ENCODE measurements at regions not wholly inside any gene's neighbourhood (a gene's known extent, or its start where the extent isn't known, plus 50 kb on each side); places are given as distances from the start of the nearest gene placed in this dataset.
"Not testable (repeated sequence)": the region's sequence is repeated elsewhere in the genome, so short reads cannot be mapped to it uniquely, and the experiment has no call there.

DNA sequence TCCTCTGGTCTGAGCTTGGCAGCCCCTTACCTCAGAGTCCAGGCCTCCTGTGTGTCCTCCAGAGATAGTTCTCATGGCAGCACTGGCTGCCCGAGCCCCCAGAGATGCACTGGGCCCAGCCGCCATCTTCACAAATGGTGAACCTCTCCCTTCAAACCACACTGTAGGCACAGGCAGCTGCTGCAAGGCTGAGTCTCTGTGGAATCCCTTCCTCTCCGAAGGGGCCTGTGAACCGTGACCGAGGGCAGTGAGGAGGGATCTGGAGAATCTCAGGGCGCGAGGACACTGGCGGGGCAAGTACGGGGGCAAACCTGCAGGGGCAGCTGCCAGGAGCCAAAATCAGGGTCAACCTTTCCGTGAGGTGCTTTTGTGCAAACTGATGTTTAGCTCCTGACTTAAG is 69.5 kb upstream of the CFAP46 start:
- TF ChIP-seq, protein P1, sequence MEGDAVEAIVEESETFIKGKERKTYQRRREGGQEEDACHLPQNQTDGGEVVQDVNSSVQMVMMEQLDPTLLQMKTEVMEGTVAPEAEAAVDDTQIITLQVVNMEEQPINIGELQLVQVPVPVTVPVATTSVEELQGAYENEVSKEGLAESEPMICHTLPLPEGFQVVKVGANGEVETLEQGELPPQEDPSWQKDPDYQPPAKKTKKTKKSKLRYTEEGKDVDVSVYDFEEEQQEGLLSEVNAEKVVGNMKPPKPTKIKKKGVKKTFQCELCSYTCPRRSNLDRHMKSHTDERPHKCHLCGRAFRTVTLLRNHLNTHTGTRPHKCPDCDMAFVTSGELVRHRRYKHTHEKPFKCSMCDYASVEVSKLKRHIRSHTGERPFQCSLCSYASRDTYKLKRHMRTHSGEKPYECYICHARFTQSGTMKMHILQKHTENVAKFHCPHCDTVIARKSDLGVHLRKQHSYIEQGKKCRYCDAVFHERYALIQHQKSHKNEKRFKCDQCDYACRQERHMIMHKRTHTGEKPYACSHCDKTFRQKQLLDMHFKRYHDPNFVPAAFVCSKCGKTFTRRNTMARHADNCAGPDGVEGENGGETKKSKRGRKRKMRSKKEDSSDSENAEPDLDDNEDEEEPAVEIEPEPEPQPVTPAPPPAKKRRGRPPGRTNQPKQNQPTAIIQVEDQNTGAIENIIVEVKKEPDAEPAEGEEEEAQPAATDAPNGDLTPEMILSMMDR (conservative IDR thresholded peaks at IDR 0.05): no peak
- Histone ChIP-seq H3K79me2 (ENCODE audit: insufficient read depth, low read length) (no peaks in the 10 kb centered on the region), H3K27ac (ENCODE audit: insufficient read length, low read depth, low read length) (no peak overlapping the region), H4K91ac (ENCODE audit: insufficient read length, low read depth, low read length) (no peak overlapping the region), H3K23ac (ENCODE audit: insufficient read length, low read depth, low read length) (no peak overlapping the region), H2AFZ (ENCODE audit: low read length) (no peak overlapping the region), H2BK12ac (ENCODE audit: insufficient read length, low read depth, low read length) (no peak overlapping the region), H3K4ac (ENCODE audit: low read depth, low read length) (no peak overlapping the region), H3K14ac (ENCODE audit: insufficient read depth, low read length) (no peak overlapping the region), H4K8ac (replicated peaks; ENCODE audit: insufficient read length, low read depth, low read length) (no peak overlapping the region), H3K27me3 (ENCODE audit: insufficient read depth, low read length) (no peaks in the 10 kb centered on the region), H3K18ac (ENCODE audit: insufficient read length, low read depth, low read length) (no peak overlapping the region), H3K79me1 (ENCODE audit: insufficient read depth, low read depth, low read length, poor library complexity, severe bottlenecking) (no peaks in the 10 kb centered on the region), H2BK5ac (ENCODE audit: insufficient read length, low read length) (no peak overlapping the region), H3T11ph (ENCODE audit: low read length) (no peak overlapping the region), H4K20me1 (ENCODE audit: control insufficient read depth, insufficient read depth, insufficient read length) (no peaks in the 10 kb centered on the region), H2BK20ac (ENCODE audit: low read depth, low read length, poor library complexity, severe bottlenecking) (no peak overlapping the region), H3K9ac (ENCODE audit: extremely low read depth, insufficient read length, low read length) (no peak overlapping the region), H2BK120ac (ENCODE audit: low read depth, low read length, poor library complexity, severe bottlenecking) (no peak overlapping the region), H3K56ac (ENCODE audit: insufficient read length, low read depth, low read length) (no peak overlapping the region), H2BK15ac (ENCODE audit: low read depth, low read length) (no peak overlapping the region), H3K4me1 (ENCODE audit: insufficient read depth, low read length) (no peaks in the 10 kb centered on the region), H2AK5ac (ENCODE audit: insufficient read length, low read length) (no peak overlapping the region), H4K5ac (ENCODE audit: insufficient read length, low read depth, low read length) (no peak overlapping the region), H3K9me3 (ENCODE audit: control insufficient read depth, low read depth, low read length) (no peaks in the 10 kb centered on the region), H3K4me2 (ENCODE audit: insufficient read depth, insufficient read length, low read length) (no peak overlapping the region), H3K23me2 (ENCODE audit: insufficient read length, low read depth, low read length, poor library complexity, severe bottlenecking) (no peaks in the 10 kb centered on the region)
- WGBS (ENCODE audit: extremely low coverage, insufficient read length, low lambda C conversion rate): no CpG with 5 or more reads among the region's 10 CpGs
- DNase-seq: no peak
- Mint-ChIP-seq H3K27me3 (ENCODE audit: low read depth) (no peaks in the 10 kb centered on the region), H3K4me1 (no peaks in the 10 kb centered on the region), H3K27ac (no peak overlapping the region), H3K9me3 (no peaks in the 10 kb centered on the region), H3K36me3 (ENCODE audit: insufficient read depth in 1 of 3, low read depth in 3 of 3) (no peaks in the 10 kb centered on the region), H3K4me3 (no peak overlapping the region)

DNA sequence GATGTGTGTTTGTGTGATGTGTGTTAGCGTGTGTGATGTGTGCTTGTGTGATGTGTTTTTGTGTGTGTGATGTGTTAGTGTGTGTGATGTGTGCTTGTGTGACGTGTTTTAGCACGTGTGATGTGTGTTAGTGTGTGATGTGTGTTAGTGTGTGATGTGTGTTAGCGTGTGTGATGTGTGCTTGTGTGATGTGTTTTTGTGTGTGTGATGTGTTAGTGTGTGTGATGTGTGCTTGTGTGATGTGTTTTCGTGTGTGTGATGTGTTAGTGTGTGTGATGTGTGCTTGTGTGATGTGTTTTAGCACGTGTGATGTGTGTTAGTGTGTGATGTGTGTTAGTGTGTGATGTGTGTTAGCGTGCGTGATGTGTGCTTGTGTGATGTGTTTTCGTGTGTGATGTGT is 69.0 kb upstream of the CFAP46 start:
- H3K27me3 Mint-ChIP-seq (ENCODE audit: low read depth); H3K79me1 ChIP-seq (ENCODE audit: insufficient read depth, low read depth, low read length, poor library complexity, severe bottlenecking); H3K18ac ChIP-seq (ENCODE audit: insufficient read length, low read depth, low read length); H3T11ph ChIP-seq (ENCODE audit: low read length); H3K4me1 ChIP-seq (ENCODE audit: insufficient read depth, low read length); H3K79me2 ChIP-seq (ENCODE audit: insufficient read depth, low read length); H3K4ac ChIP-seq (ENCODE audit: low read depth, low read length); H2AK5ac ChIP-seq (ENCODE audit: insufficient read length, low read length); H3K9me3 ChIP-seq (ENCODE audit: control insufficient read depth, low read depth, low read length); H3K9ac ChIP-seq (ENCODE audit: extremely low read depth, insufficient read length, low read length); H3K23me2 ChIP-seq (ENCODE audit: insufficient read length, low read depth, low read length, poor library complexity, severe bottlenecking); H3K27me3 ChIP-seq (ENCODE audit: insufficient read depth, low read length); DNase-seq; H2AFZ ChIP-seq (ENCODE audit: low read length); H2BK5ac ChIP-seq (ENCODE audit: insufficient read length, low read length); H2BK15ac ChIP-seq (ENCODE audit: low read depth, low read length); H3K27ac Mint-ChIP-seq; H3K23ac ChIP-seq (ENCODE audit: insufficient read length, low read depth, low read length); H2BK120ac ChIP-seq (ENCODE audit: low read depth, low read length, poor library complexity, severe bottlenecking); H3K14ac ChIP-seq (ENCODE audit: insufficient read depth, low read length); H3K4me1 Mint-ChIP-seq; H3K56ac ChIP-seq (ENCODE audit: insufficient read length, low read depth, low read length); H3K27ac ChIP-seq (ENCODE audit: insufficient read length, low read depth, low read length); H3K4me2 ChIP-seq (ENCODE audit: insufficient read depth, insufficient read length, low read length); H3K9me3 Mint-ChIP-seq; H3K4me3 Mint-ChIP-seq; H4K20me1 ChIP-seq (ENCODE audit: control insufficient read depth, insufficient read depth, insufficient read length); H4K5ac ChIP-seq (ENCODE audit: insufficient read length, low read depth, low read length); H2BK20ac ChIP-seq (ENCODE audit: low read depth, low read length, poor library complexity, severe bottlenecking); H3K36me3 Mint-ChIP-seq (ENCODE audit: insufficient read depth in 1 of 3, low read depth in 3 of 3); H4K8ac ChIP-seq (replicated peaks; ENCODE audit: insufficient read length, low read depth, low read length); H4K91ac ChIP-seq (ENCODE audit: insufficient read length, low read depth, low read length); H2BK12ac ChIP-seq (ENCODE audit: insufficient read length, low read depth, low read length): not testable (repeated sequence)
- 98% methylated on average over 9 of the region's 9 CpGs for WGBS (ENCODE audit: extremely low coverage, insufficient read length, low lambda C conversion rate)

All from H9 (cell line).